HG03457 (cell line): ENCODE measurements at regions not wholly inside any gene's neighbourhood (a gene's known extent, or its start where the extent isn't known, plus 50 kb on each side); places are given as distances from the start of the nearest gene placed in this dataset.

Source experiments
- ATAC-seq: cut with Tn5 transposase; IDR thresholded peaks from one replicate; pipeline ENCODE4 v1.9.1; 2021; ENCODE audit warnings: moderate number of reproducible peaks; ENCODE audit not compliant: unreplicated experiment

- ATAC-seq, result no peak
These were observed 73.6 kb downstream of the SIPA1L2 start for GRCh38 chr1:232556351-232556750.

GRCh38 chr1:232555494-232556210, 74.3 kb downstream of the SIPA1L2 start:
- no peak for ATAC-seq

- no peak for ATAC-seq
These were observed 75.5 kb downstream of the SIPA1L2 start for GRCh38 chr1:232554409-232554808.

GRCh38 chr1:232553809-232554208, 76.1 kb downstream of the SIPA1L2 start:
- no peak for ATAC-seq

- ATAC-seq, result no peak
These were observed 76.7 kb downstream of the SIPA1L2 start for GRCh38 chr1:232553050-232553754.

GRCh38 chr1:232551386-232551785, 78.5 kb downstream of the SIPA1L2 start:
- ATAC-seq, result no peak

GRCh38 chr1:232550007-232550406, 79.9 kb downstream of the SIPA1L2 start:
- ATAC-seq, result no peak

- ATAC-seq, result no peak
These were observed 81.2 kb downstream of the SIPA1L2 start for GRCh38 chr1:232548691-232549090.

- ATAC-seq, result no peak
These were observed 81.9 kb downstream of the SIPA1L2 start for GRCh38 chr1:232547938-232548484.

GRCh38 chr1:232542633-232543593, 87.0 kb downstream of the SIPA1L2 start:
- ATAC-seq, result no peak

- ATAC-seq, result no peak
These were observed 91.0 kb downstream of the SIPA1L2 start for GRCh38 chr1:232538943-232539302.

GRCh38 chr1:232538224-232538942, 91.5 kb downstream of the SIPA1L2 start:
- ATAC-seq, result no peak

- no peak for ATAC-seq
These were observed 95.1 kb downstream of the SIPA1L2 start for GRCh38 chr1:232534552-232535517.

GRCh38 chr1:232533328-232533727, 96.6 kb downstream of the SIPA1L2 start:
- no peak for ATAC-seq

GRCh38 chr1:232532901-232533300, 97.0 kb downstream of the SIPA1L2 start:
- ATAC-seq, result no peak

- ATAC-seq, result no peak
These were observed 98.6 kb downstream of the SIPA1L2 start for GRCh38 chr1:232531291-232531690.

GRCh38 chr1:232529747-232530146, 100.2 kb downstream of the SIPA1L2 start:
- ATAC-seq, result no peak

- no peak for ATAC-seq
These were observed 101.4 kb downstream of the SIPA1L2 start for GRCh38 chr1:232528472-232529089.

GRCh38 chr1:232524056-232524455, 105.9 kb downstream of the SIPA1L2 start:
- no peak for ATAC-seq
